ENCODE measurements at regions not wholly inside any gene's neighbourhood (a gene's known extent, or its start where the extent isn't known, plus 50 kb on each side); places are given as distances from the start of the nearest gene placed in this dataset.

DNA sequence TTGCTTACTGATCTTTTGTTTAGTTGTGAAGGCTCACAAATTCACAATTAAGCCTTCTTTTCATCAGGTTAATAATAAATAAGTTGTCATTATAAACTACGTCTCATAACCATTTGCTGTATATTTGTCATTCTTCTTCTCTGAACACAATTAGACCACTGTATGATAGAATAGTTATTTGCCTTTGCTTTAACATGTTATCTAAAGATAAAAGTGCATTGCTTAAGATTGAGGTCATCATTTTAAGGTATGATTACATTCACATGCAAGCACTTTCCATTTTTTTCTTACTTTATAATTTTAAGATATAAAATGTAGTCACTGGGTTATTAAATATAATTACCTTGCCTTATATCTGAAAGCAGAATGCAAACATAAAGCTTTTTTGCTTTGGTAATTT is 80.1 kb upstream of the GLS start:
- H3K4me2 ChIP-seq (ENCODE audit: insufficient read depth in 1 of 2, low read depth in 2 of 2, low read length in 2 of 2): peak overlapping the region; percentile 7 to 13; a peak in 1 of 4 replicates
- H3K23me2 ChIP-seq (ENCODE audit: low read depth, low read length): no peaks in the 10 kb centered on the region; the same call in 1 of the 2 replicates
- H4K8ac ChIP-seq (ENCODE audit: extremely low read depth, insufficient read depth, low read length): no peak overlapping the region
- no peak for TF ChIP-seq EP300 (IDR thresholded peaks at IDR 0.05; ENCODE audit: borderline replicate concordance in 1 of 2, low read depth in 2 of 2, low read length in 2 of 2)
- no peak for TF ChIP-seq BCL11A (IDR thresholded peaks at IDR 0.05; ENCODE audit: low read depth in 2 of 2, low read length in 2 of 2)
- TF ChIP-seq SRF (IDR thresholded peaks at IDR 0.05; ENCODE audit: low read depth, low read length): no peak
- TF ChIP-seq, protein P1, sequence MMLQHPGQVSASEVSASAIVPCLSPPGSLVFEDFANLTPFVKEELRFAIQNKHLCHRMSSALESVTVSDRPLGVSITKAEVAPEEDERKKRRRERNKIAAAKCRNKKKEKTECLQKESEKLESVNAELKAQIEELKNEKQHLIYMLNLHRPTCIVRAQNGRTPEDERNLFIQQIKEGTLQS (IDR thresholded peaks at IDR 0.05; ENCODE audit: insufficient read depth, low read depth, low read length): no peak
- TF ChIP-seq BRCA1 (IDR thresholded peaks at IDR 0.05; ENCODE audit: low read depth, low read length): no peak
- no peak for TF ChIP-seq KDM4A (IDR thresholded peaks at IDR 0.05; ENCODE audit: low read depth, low read length, severe bottlenecking)
- TF ChIP-seq TBP (IDR thresholded peaks at IDR 0.05; ENCODE audit: low read depth, low read length): no peak
- TF ChIP-seq CHD1 (IDR thresholded peaks at IDR 0.05; ENCODE audit: low read depth, low read length): no peak
- no peak for TF ChIP-seq PHF8 (conservative IDR thresholded peaks at IDR 0.05; ENCODE audit: low read depth, low read length)
- no peak overlapping the region for H2BK12ac ChIP-seq (ENCODE audit: low read depth, low read length)
- FAIRE-seq (no peak), DNase-seq (ENCODE audit: low read depth in 1 of 2, low spot score in 2 of 2) (no peak)
- no peaks in the 10 kb centered on the region for H3K27me3 ChIP-seq (replicated peaks in 1 of 4; ENCODE audit: control insufficient read depth in 3 of 4, extremely low read depth in 1 of 4, insufficient read depth in 3 of 4, low read length in 3 of 4)
- no peak overlapping the region for H2BK15ac ChIP-seq (ENCODE audit: low read length)
- no peaks in the 10 kb centered on the region for H3K9me3 ChIP-seq (ENCODE audit: insufficient read depth in 2 of 2, low read depth in 1 of 2, low read length in 1 of 2)
- CTCF ChIA-PET (ENCODE audit: partially characterized antibody): interaction anchor here (1.0 to 2.1 kb wide), 5 partner anchors 8 to 50 kb away, joined by 3 to 6 read pairs (median 3); no protein-coding TSS in a partner anchor
- H4K20me1 ChIP-seq (replicated peaks in 1 of 2; ENCODE audit: control insufficient read depth in 1 of 2, insufficient read depth in 2 of 2, low read length in 2 of 2): no peaks in the 10 kb centered on the region
- WGBS, 2 experiments (ENCODE audit: extremely low coverage in 1 of 2, insufficient coverage in 1 of 2, insufficient read length in 1 of 2, insufficient replicate concordance in 2 of 2, low coverage in 1 of 2, low lambda C conversion rate in 2 of 2, missing lambda C conversion rate in 1 of 2): 66% methylated on average over 1 of the region's 1 CpG; no CpG with 5 or more reads in 1 of the 2 experiments
- H3K14ac ChIP-seq (ENCODE audit: insufficient read length): no peak overlapping the region
- no peak overlapping the region for H2BK120ac ChIP-seq (replicated peaks; ENCODE audit: low read depth, low read length)
- no peak overlapping the region for H2BK5ac ChIP-seq (ENCODE audit: low read depth, low read length)
- no peak overlapping the region for H3K9ac ChIP-seq (replicated peaks in 1 of 4; ENCODE audit: extremely low read depth in 1 of 4, low read depth in 3 of 4, low read length in 3 of 4)
- no peak overlapping the region for H2AK5ac ChIP-seq (ENCODE audit: low read depth, low read length)
- H2BK20ac ChIP-seq (ENCODE audit: low read length): no peak overlapping the region
- H4K91ac ChIP-seq (replicated peaks; ENCODE audit: insufficient read length, low read length): no peak overlapping the region
- H2AFZ ChIP-seq (ENCODE audit: low read length): no peak overlapping the region
- no peaks in the 10 kb centered on the region for H3K36me3 ChIP-seq (ENCODE audit: control insufficient read depth in 2 of 4, insufficient read depth in 4 of 4, low read length in 3 of 4)
- H3K18ac ChIP-seq (ENCODE audit: extremely low read depth, low read length): no peak overlapping the region
- peaks cover 0 to 7% (median 4%) of the 10 kb centered on the region in 4 experiments; a peak in 6 of 7 replicates for H3K4me1 ChIP-seq (replicated peaks in 1 of 4; ENCODE audit: control insufficient read depth in 3 of 4, insufficient read depth in 4 of 4, low read length in 3 of 4)
- H3K56ac ChIP-seq (replicated peaks; ENCODE audit: insufficient read length, low read depth, low read length): no peak overlapping the region
- H3K4ac ChIP-seq (replicated peaks; ENCODE audit: insufficient read length, low read depth, low read length): no peak overlapping the region
- no peak overlapping the region for H4K5ac ChIP-seq (ENCODE audit: insufficient read length, low read depth, low read length)
- no peak overlapping the region for H3K23ac ChIP-seq (ENCODE audit: insufficient read length)
- no peak overlapping the region for H3K27ac ChIP-seq (ENCODE audit: low read depth, low read length)
- no peaks in the 10 kb centered on the region for H3K79me1 ChIP-seq (ENCODE audit: low read depth, low read length)
- POLR2A ChIA-PET (ENCODE audit: partially characterized antibody): no interaction called here
- no peaks in the 10 kb centered on the region for H3K79me2 ChIP-seq (ENCODE audit: control insufficient read depth in 1 of 2, insufficient read depth in 2 of 2, low read length in 2 of 2)
- peak overlapping the region in 1 of 4 experiments; percentile 27; a peak in 1 of 8 replicates for H3K4me3 ChIP-seq (ENCODE audit: extremely low read depth in 1 of 4, insufficient read depth in 2 of 4, low read depth in 3 of 4, low read length in 4 of 4)
